Muscle layer of duodenum (tissue), 2 donors: ENCODE measurements at regions not wholly inside any gene's neighbourhood (a gene's known extent, or its start where the extent isn't known, plus 50 kb on each side); places are given as distances from the start of the nearest gene placed in this dataset.
"Not testable (repeated sequence)": the region's sequence is repeated elsewhere in the genome, so short reads cannot be mapped to it uniquely, and the experiment has no call there.

Experiments used
- H3K27ac ChIP-seq: one replicate; pipeline ENCODE4 v1.7.0; 2013; ENCODE audit warnings: mild to moderate bottlenecking, low read length
- H3K27me3 ChIP-seq: one replicate; pipeline ENCODE4 v1.7.0; 2013; ENCODE audit warnings: low read depth, mild to moderate bottlenecking, control low read depth, low read length
- H3K36me3 ChIP-seq, 2 donors: one replicate each; pipeline ENCODE4 v1.7.0; 2013; ENCODE audit warnings: low read length in 2 of 2, control low read depth in 1 of 2, mild to moderate bottlenecking in 1 of 2; ENCODE audit not compliant: insufficient read depth in 2 of 2, control insufficient read depth in 1 of 2
- H3K4me1 ChIP-seq, 2 donors: one replicate each; pipeline ENCODE4 v1.7.0; 2013; ENCODE audit warnings: low read length in 2 of 2, mild to moderate bottlenecking in 2 of 2, control low read depth in 1 of 2, moderate library complexity in 1 of 2; ENCODE audit not compliant: insufficient read depth in 2 of 2, control insufficient read depth in 1 of 2
- H3K4me3 ChIP-seq, 2 donors: one replicate each; pipeline ENCODE4 v1.7.0; 2013; ENCODE audit warnings: low read length in 2 of 2, low read depth in 1 of 2, mild to moderate bottlenecking in 1 of 2
- H3K9me3 ChIP-seq, 2 donors: one replicate each; pipeline ENCODE4 v1.7.0; 2013; ENCODE audit warnings: low read length in 2 of 2, control low read depth in 1 of 2, mild to moderate bottlenecking in 1 of 2; ENCODE audit not compliant: control insufficient read depth in 1 of 2
- donor health status: healthy.

DNA sequence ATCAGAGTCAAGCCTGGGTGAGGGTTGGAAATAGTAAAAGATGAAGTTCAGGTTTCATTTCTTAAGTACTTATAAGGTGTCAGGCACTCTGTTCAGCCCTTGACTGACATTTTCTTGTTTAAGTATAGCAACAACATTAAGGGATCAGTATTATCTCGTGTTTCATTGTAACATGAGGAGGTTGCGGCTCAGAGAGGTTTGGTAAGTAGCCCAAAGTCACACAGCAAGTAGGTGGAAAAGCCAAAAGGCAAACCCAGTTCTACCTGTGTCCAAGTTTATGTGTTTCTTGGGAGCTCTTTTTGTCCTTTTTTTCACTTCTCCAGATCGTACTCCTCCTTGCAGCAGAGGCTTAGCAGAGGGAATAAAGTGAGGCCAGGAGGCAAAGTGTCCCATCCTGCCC is 337.5 kb upstream of the KLF3 start:
- no peak overlapping the region for H3K4me3 ChIP-seq
- H3K36me3 ChIP-seq = no peaks in the 10 kb centered on the region
- no peak overlapping the region for H3K27ac ChIP-seq
- no peaks in the 10 kb centered on the region for H3K9me3 ChIP-seq
- peaks cover 0 to 15% of the 10 kb centered on the region in 2 donors for H3K4me1 ChIP-seq
- H3K27me3 ChIP-seq = no peaks in the 10 kb centered on the region

- peaks cover 0 to 15% of the 10 kb centered on the region in 2 donors for H3K4me1 ChIP-seq
- H3K9me3 ChIP-seq = no peaks in the 10 kb centered on the region
- H3K36me3 ChIP-seq = no peaks in the 10 kb centered on the region
- no peak overlapping the region for H3K27ac ChIP-seq
- no peaks in the 10 kb centered on the region for H3K27me3 ChIP-seq
- no peak overlapping the region for H3K4me3 ChIP-seq
These were observed 336.8 kb upstream of the KLF3 start for GRCh38 chr4:38327174-38327573.

DNA sequence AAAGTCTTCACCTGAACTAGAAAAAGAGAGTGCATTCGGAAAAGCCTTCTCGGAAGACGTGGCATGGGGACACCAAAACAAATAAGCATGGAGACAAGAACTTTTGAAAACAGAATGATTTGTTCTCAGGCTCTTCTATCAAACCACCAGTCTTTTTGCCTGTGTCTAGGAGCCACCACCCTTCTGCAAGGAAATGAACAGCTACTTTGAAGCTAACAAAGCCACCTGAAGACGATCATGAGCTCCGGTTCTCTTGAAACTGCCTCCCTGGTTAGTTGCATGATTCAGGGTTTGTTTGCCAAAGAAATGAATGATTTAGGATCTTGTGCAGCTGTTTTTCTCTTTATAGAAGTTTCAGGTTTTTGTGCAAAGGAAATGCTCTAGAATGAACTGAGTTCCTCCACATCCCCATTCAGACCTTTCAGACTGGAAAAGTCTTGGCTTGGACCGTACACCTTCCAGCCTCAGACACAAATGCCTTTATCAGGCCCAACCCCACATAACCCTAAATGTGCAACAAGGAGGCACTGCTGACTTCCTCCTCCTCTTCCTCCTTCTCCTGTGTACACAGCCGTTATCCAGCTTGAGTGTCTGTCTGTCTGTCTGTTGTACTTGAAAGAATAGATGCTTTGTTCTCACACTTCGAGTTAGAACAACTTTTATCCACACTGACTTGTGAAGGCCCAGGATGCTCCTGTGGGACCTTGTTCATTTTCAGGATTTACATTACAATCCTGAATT is 334.8 kb upstream of the KLF3 start:
- H3K4me1 ChIP-seq = peaks cover 0 to 9% of the 10 kb centered on the region in 2 donors
- no peak overlapping the region for H3K27ac ChIP-seq
- no peaks in the 10 kb centered on the region for H3K27me3 ChIP-seq
- no peak overlapping the region for H3K4me3 ChIP-seq
- H3K9me3 ChIP-seq = no peaks in the 10 kb centered on the region
- no peaks in the 10 kb centered on the region for H3K36me3 ChIP-seq

- Histone ChIP-seq H3K9me3 (no peaks in the 10 kb centered on the region), H3K27me3 (no peaks in the 10 kb centered on the region), H3K4me1 (peaks cover 0 to 9% of the 10 kb centered on the region in 2 donors), H3K36me3 (no peaks in the 10 kb centered on the region), H3K27ac (no peak overlapping the region), H3K4me3 (no peak overlapping the region)
These were observed 333.7 kb upstream of the KLF3 start for GRCh38 chr4:38330321-38330720.

DNA sequence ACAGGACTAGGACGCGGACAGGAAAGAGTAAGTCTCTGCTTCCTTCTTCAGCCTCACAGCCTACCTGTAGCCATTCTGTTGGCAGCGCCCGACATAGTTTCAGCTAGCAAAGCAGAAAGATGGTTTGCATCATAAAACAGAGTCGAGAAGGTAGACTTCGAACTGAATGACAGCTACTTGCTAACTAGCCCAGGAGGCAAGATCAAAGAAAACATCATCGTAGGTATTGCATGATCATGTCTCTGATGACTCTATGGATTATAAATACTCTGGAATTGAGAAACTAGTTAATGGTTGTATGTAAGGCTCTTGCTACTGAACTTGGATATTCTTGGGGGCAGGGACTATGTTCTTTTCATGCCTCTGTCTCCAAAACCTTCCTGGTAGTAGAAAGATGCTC is 333.1 kb upstream of the KLF3 start:
- Histone ChIP-seq H3K36me3 (no peaks in the 10 kb centered on the region), H3K9me3 (no peaks in the 10 kb centered on the region), H3K27me3 (no peaks in the 10 kb centered on the region), H3K4me1 (peaks cover 0 to 9% of the 10 kb centered on the region in 2 donors), H3K27ac (no peak overlapping the region), H3K4me3 (no peak overlapping the region)

GRCh38 chr4:38332699-38333098 is 331.3 kb upstream of the KLF3 start:
- Histone ChIP-seq H3K27me3 (no peaks in the 10 kb centered on the region), H3K27ac (no peak overlapping the region), H3K36me3 (no peaks in the 10 kb centered on the region), H3K9me3 (no peaks in the 10 kb centered on the region), H3K4me1 (peaks cover 0 to 9% of the 10 kb centered on the region in 2 donors), H3K4me3 (no peak overlapping the region)

DNA sequence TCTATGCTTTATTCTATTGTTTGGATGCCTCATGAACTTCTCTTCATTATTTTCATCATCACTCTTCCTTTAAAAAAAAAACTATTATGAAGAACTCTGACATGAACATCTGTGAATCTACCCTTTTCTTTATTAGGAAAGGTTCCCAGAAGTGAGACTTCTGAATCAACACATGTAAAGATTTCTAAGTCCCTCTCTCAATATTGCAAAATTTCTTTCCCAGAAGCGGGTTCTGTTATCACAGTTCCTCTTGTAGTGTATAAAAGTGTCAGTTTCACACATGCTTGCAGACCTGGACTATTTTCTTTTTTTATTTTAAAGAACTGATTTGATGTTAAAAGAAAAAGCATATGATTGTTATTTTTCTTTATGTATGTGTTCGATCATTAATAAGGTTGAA is 330.8 kb upstream of the KLF3 start:
- Histone ChIP-seq H3K9me3 (no peaks in the 10 kb centered on the region), H3K27me3 (no peaks in the 10 kb centered on the region), H3K27ac (no peak overlapping the region), H3K4me3 (no peak overlapping the region), H3K36me3 (no peaks in the 10 kb centered on the region), H3K4me1 (peaks cover 0 to 9% of the 10 kb centered on the region in 2 donors)

- Histone ChIP-seq H3K36me3 (no peaks in the 10 kb centered on the region), H3K27ac (no peak overlapping the region), H3K4me1 (peaks cover 0 to under 1% of the 10 kb centered on the region in 2 donors)
These were observed 329.2 kb upstream of the KLF3 start for GRCh38 chr4:38334791-38335190.

GRCh38 chr4:38338939-38339338 is 325.1 kb upstream of the KLF3 start:
- not testable (repeated sequence) for H3K36me3 ChIP-seq, H3K27ac ChIP-seq, H3K27me3 ChIP-seq, H3K4me1 ChIP-seq, H3K4me3 ChIP-seq, H3K9me3 ChIP-seq

More at GRCh38 chr4:38334791-38335190, 329.2 kb upstream of the KLF3 start:
- Histone ChIP-seq H3K9me3 (no peaks in the 10 kb centered on the region), H3K4me3 (no peak overlapping the region), H3K27me3 (no peaks in the 10 kb centered on the region)

DNA sequence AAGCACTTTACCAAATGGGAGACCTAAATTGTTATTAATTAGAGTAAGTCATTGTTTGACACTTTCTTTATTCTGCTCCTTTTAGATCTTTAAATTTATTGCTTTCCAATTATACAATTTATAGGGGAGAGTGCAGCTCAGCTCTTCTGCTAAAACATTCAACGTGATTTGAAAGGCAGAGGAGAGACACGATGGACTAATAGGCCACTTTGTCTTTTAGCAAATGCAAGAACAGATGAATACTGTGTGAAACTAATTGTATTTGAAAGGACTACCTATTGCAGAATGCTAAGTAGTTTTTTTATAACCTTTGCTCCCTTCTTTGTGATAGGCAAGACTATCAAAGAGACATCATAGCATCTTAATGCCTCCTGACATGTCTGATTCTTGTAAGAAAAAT is 320.4 kb upstream of the KLF3 start:
- peaks cover 5 to 8% of the 10 kb centered on the region in 2 donors for H3K9me3 ChIP-seq

GRCh38 chr4:38344929-38345328 is 319.1 kb upstream of the KLF3 start:
- Histone ChIP-seq H3K27me3 (no peaks in the 10 kb centered on the region), H3K27ac (no peak overlapping the region), H3K4me3 (no peak overlapping the region), H3K4me1 (no peaks in the 10 kb centered on the region), H3K36me3 (no peaks in the 10 kb centered on the region), H3K9me3 (peaks cover 5 to 8% of the 10 kb centered on the region in 2 donors)

More for the DNA sequence above, 320.4 kb upstream of the KLF3 start:
- Histone ChIP-seq H3K4me1 (no peaks in the 10 kb centered on the region), H3K4me3 (no peak overlapping the region), H3K36me3 (no peaks in the 10 kb centered on the region), H3K27ac (no peak overlapping the region), H3K27me3 (no peaks in the 10 kb centered on the region)

DNA sequence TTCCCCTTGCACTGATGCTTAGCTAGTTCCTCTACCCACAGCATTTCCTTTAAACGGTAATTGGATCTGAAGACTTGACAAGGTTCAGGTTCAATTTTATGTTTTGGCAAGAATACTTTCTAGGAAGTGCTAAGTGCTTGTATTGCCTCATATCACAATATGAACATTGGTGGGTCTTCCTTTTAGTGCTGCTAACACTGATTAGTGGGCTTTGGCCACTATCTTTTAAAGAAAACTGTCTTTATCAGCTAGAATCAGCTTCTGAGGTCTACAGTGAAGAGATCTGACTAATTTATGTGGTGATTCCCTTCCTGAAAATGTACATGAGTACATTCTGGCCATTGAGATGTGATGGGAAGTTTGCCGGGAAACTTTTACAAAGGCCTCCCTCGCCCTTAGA is 316.7 kb upstream of the KLF3 start:
- no peaks in the 10 kb centered on the region for H3K36me3 ChIP-seq
- no peak overlapping the region for H3K27ac ChIP-seq
- H3K4me3 ChIP-seq = no peak overlapping the region
- H3K9me3 ChIP-seq = peaks cover 8 to 11% of the 10 kb centered on the region in 2 donors
- no peaks in the 10 kb centered on the region for H3K27me3 ChIP-seq
- H3K4me1 ChIP-seq = no peaks in the 10 kb centered on the region
